ENCODE measurements at regions not wholly inside any gene's neighbourhood (a gene's known extent, or its start where the extent isn't known, plus 50 kb on each side); places are given as distances from the start of the nearest gene placed in this dataset.

GRCh38 chr12:127656266-127656665 is 610.7 kb upstream of the TMEM132C start:
- TF ChIP-seq CTCF (IDR thresholded peaks at IDR 0.05 in 8 of 11, conservative IDR thresholded peaks at IDR 0.05 in 3 of 11) (no peak), POLR2A (IDR thresholded peaks at IDR 0.05) (no peak)
